ENCODE measurements at regions not wholly inside any gene's neighbourhood (a gene's known extent, or its start where the extent isn't known, plus 50 kb on each side); places are given as distances from the start of the nearest gene placed in this dataset.

DNA sequence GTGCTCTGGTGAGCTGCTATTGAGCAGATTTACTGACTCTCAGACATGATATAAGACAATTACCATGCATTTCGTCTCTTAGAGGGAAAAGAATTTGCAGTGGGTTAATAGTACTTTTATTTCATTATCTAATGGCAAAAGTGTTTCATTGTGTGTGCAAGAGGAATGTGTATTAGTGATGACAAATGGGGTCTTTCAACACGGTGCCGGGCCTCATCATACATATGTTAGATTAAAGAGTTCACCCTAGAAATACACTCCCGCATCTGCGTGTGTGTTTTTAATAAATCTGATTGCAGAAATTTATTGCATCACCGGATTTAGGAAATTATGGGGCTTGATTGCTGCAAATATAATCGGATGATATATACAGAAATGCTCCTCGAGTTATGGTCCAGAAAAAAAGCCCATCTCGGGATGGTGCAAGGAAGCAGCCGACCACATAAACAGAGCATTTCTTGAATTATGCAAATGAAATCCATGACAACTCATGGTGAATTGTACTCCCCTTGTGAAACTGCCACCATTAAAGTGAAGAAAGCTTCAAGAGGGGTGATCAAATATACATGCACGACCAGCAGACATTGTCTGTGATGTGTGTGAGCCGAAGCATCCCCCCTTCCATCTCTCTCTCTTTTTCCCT, 156.0 kb downstream of the PHETA1 start:
- no peak for TF ChIP-seq EP300 (IDR thresholded peaks at IDR 0.05)
- no peak for TF ChIP-seq ZNF302 (CRISPR knock-in tag; IDR thresholded peaks at IDR 0.05)
- no peak for TF ChIP-seq REST (IDR thresholded peaks at IDR 0.05)
- TF ChIP-seq CTCF (IDR thresholded peaks at IDR 0.05) = no peak
- no peak for TF ChIP-seq BCL3 (IDR thresholded peaks at IDR 0.05)
- no peak for TF ChIP-seq ZC3H11A (IDR thresholded peaks at IDR 0.05)
- no peak for TF ChIP-seq CBX8 (IDR thresholded peaks at IDR 0.05)
- no peak for TF ChIP-seq CHD4 (IDR thresholded peaks at IDR 0.05; ENCODE audit: borderline replicate concordance)
- TF ChIP-seq CEBPB (IDR thresholded peaks at IDR 0.05) = no peak
- TF ChIP-seq ESRRA (IDR thresholded peaks at IDR 0.05; ENCODE audit: borderline replicate concordance, low read length) = no peak
- no peak for TF ChIP-seq RFX5 (IDR thresholded peaks at IDR 0.05)
- TF ChIP-seq BHLHE40 (IDR thresholded peaks at IDR 0.05; ENCODE audit: low read depth, low read length) = no peak
- no peak for TF ChIP-seq HDAC2 (IDR thresholded peaks at IDR 0.05)
- TF ChIP-seq MAX (IDR thresholded peaks at IDR 0.05) = no peak

Measured in A549 (cell line).